Endothelial cell of umbilical vein (primary cell): ENCODE measurements at regions not wholly inside any gene's neighbourhood (a gene's known extent, or its start where the extent isn't known, plus 50 kb on each side); places are given as distances from the start of the nearest gene placed in this dataset.

Experiments used
- BruUV-seq: library from RNA; stranded (reverse); fragments of 400-500 nt; replicated peaks from 2 replicates; lab custom pipeline; 2021; lab: Mats Ljungman, UMichigan
- CTCF ChIA-PET: fragments of 300-600, 350-600 bp; sonication (Branson Sonifier 250); formaldehyde crosslinking; loops from one replicate; lab custom pipeline; 2021; ENCODE audit warnings: antibody characterized with exemption, inconsistent platforms; lab: Charles Lee
- POLR2A ChIA-PET: fragments of 300-600, 350-600 bp; sonication (Branson Sonifier 250); formaldehyde crosslinking; loops from one replicate; lab custom pipeline; 2021; ENCODE audit warnings: antibody characterized with exemption, inconsistent platforms; lab: Charles Lee
- DNase-seq: peaks from one replicate; pipeline ENCODE4 v3.0.0-alpha.2; 2011; ENCODE audit warnings: low read depth, low spot score
- FAIRE-seq: peaks from 2 replicates; lab custom pipeline; 2011; peaks lifted over from hg19 to GRCh38; lab: Jason Lieb, UNC
- H2AFZ ChIP-seq: 2 replicates; pipeline ENCODE4 v1.6.0; 2012; ENCODE audit warnings: low read depth, low read length, control low read depth, inconsistent platforms
- H3K27ac ChIP-seq: 2 replicates; pipeline ENCODE4 v1.5.1; 2011; ENCODE audit warnings: low read depth, mild to moderate bottlenecking, control low read depth, low read length, moderate library complexity; ENCODE audit not compliant: insufficient read depth
- H3K27me3 ChIP-seq, 2 experiments: 2 replicates each; pipeline versions ENCODE4 v1.6.0 to v1.6.1; 2011; ENCODE audit warnings: low read length in 2 of 2, mixed read lengths in 1 of 2; ENCODE audit not compliant: control insufficient read depth in 2 of 2, insufficient read depth in 2 of 2
- H3K36me3 ChIP-seq, 2 experiments: 2 replicates in 1 of 2; 3 replicates in 1 of 2; pipeline ENCODE4 v1.5.1; 2011; ENCODE audit warnings: low read length in 2 of 2, mild to moderate bottlenecking in 1 of 2, moderate library complexity in 1 of 2; ENCODE audit not compliant: control insufficient read depth in 2 of 2, insufficient read depth in 2 of 2; ENCODE audit errors: extremely low read depth in 1 of 2
- H3K4me1 ChIP-seq: 3 replicates; pipeline ENCODE4 v1.5.1; 2011; ENCODE audit warnings: mild to moderate bottlenecking, low read length; ENCODE audit not compliant: control insufficient read depth, insufficient read depth; ENCODE audit errors: extremely low read depth
- H3K4me2 ChIP-seq: 2 replicates; pipeline ENCODE4 v1.6.1; 2011; ENCODE audit warnings: low read length, control low read depth, mixed read lengths; ENCODE audit not compliant: insufficient read depth
- H3K4me3 ChIP-seq, 3 experiments: fragments of 200-600 bp in 1 of 3; sonication (generic), shearing (Covaris generic) in 1 of 3; replicated peaks in 1 of 3; 2 replicates each; pipeline ENCODE4 v1.5.1; 2011 to 2016; ENCODE audit warnings: control low read depth in 3 of 3, low read length in 3 of 3, mild to moderate bottlenecking in 2 of 3, inconsistent platforms in 1 of 3, low read depth in 1 of 3, moderate library complexity in 1 of 3; ENCODE audit not compliant: insufficient read depth in 1 of 3
- H3K79me2 ChIP-seq: 2 replicates; pipeline ENCODE4 v1.6.0; 2012; ENCODE audit warnings: low read length, inconsistent platforms; ENCODE audit not compliant: control insufficient read depth, insufficient read depth
- H3K9ac ChIP-seq: replicated peaks from 2 replicates; pipeline ENCODE3; 2011; ENCODE audit warnings: low read length, control low read depth; ENCODE audit not compliant: insufficient read depth; ENCODE audit errors: extremely low read depth
- H3K9me1 ChIP-seq: replicated peaks from 3 replicates; pipeline ENCODE4 v1.6.0; 2011; ENCODE audit warnings: mild to moderate bottlenecking, low read length; ENCODE audit not compliant: control insufficient read depth, insufficient read depth; ENCODE audit errors: extremely low read depth
- H3K9me3 ChIP-seq: replicated peaks from 2 replicates; pipeline ENCODE4 v1.5.1; 2012; ENCODE audit warnings: low read length, inconsistent platforms; ENCODE audit not compliant: control insufficient read depth, insufficient read depth
- H4K20me1 ChIP-seq: replicated peaks from 2 replicates; pipeline ENCODE3; 2011; ENCODE audit warnings: mild to moderate bottlenecking, low read length; ENCODE audit not compliant: control insufficient read depth, insufficient read depth; ENCODE audit errors: extremely low read depth
- CTCF ChIP-seq, 2 donors: IDR thresholded peaks; 1 replicate in 1 of 2; 2 replicates in 1 of 2; pipeline ENCODE4 v1.5.1; 2011; ENCODE audit warnings: low read length in 2 of 2, mild to moderate bottlenecking in 2 of 2, moderate library complexity in 2 of 2, control low read depth in 1 of 2, inconsistent platforms in 1 of 2, low read depth in 1 of 2; ENCODE audit not compliant: insufficient read depth in 1 of 2; ENCODE audit errors: extremely low read depth in 1 of 2
- FOS ChIP-seq: IDR thresholded peaks from 2 replicates; pipeline ENCODE4 v1.6.1; 2011; ENCODE audit warnings: mild to moderate bottlenecking, low read length, moderate library complexity, borderline replicate concordance; ENCODE audit not compliant: insufficient read depth
- GATA2 ChIP-seq: IDR thresholded peaks from 2 replicates; pipeline ENCODE4 v1.7.0; 2011; ENCODE audit warnings: low read depth, mild to moderate bottlenecking, moderate library complexity, mixed read lengths, low read length; ENCODE audit not compliant: insufficient read length, insufficient read depth
- MAX ChIP-seq: IDR thresholded peaks from 2 replicates; pipeline ENCODE4 v1.6.1; 2011; ENCODE audit not compliant: insufficient read depth, insufficient read length
- POLR2A ChIP-seq: IDR thresholded peaks from 2 replicates; pipeline ENCODE4 v1.6.1; 2012; ENCODE audit warnings: low read depth, mild to moderate bottlenecking, control low read depth, low read length
- POLR2AphosphoS5 ChIP-seq: IDR thresholded peaks from 2 replicates; pipeline ENCODE4 v1.6.1; 2012; ENCODE audit warnings: low read depth, mild to moderate bottlenecking, control low read depth, low read length, moderate library complexity; ENCODE audit not compliant: insufficient read depth
- dilution Hi-C: fragments of 300-500 bp; cut with MboI; formaldehyde crosslinking; loops from one replicate; pipeline ENCODE4 v1.15.0; 2019; ENCODE audit warnings: low sequenced_read_pairs; ENCODE audit not compliant: extremely low pct_ligation_motif_present
- intact Hi-C: fragments of 100-400 bp; cut with micrococcal nuclease; formaldehyde crosslinking; loops from one replicate; pipeline ENCODE4 v1.10.0; 2022

DNA sequence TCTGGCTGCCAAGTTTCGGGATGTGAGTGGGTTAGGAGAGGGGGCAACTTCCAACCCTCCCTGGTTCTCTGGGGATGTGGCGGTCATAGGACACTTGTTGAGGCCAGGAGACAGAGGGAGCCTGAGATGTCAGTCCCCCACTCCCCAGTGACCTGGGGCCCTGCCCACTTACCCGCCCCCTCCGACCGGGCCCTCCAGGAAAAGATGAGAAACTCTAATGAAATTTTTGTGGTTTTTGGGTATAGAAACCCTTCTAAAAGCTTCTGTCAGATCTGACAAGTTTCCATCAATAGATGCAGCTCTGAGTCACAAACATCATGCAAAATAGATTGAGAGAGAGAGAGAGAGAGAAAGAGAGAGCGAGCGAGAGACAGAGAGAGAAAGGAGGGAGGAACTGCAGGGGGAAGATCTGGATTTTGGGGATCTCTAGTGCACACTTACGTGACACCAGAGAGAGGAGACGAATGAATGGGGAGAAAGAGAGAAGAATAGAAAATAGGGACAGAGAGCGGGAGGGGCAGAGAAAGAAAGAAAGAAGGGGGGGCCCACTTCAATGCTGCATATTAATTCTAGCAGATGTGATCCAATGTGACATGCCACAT is 94.0 kb downstream of the PTPRS start:
- dilution Hi-C loops, result no loop called here
- BruUV-seq, result no TSS peak
- H4K20me1 ChIP-seq, result no peaks in the 10 kb centered on the region
- no peak overlapping the region for H3K4me2 ChIP-seq
- no peak overlapping the region for H3K27ac ChIP-seq
- no peak for DNase-seq
- no peaks in the 10 kb centered on the region for H3K9me3 ChIP-seq
- H3K4me1 ChIP-seq, result no peaks in the 10 kb centered on the region
- ChIA-PET POLR2A (no interaction called here), CTCF (no interaction called here)
- H3K36me3 ChIP-seq, result no peaks in the 10 kb centered on the region
- no peaks in the 10 kb centered on the region for H3K27me3 ChIP-seq
- no peaks in the 10 kb centered on the region for H3K79me2 ChIP-seq
- intact Hi-C loops, result no loop called here
- H3K9ac ChIP-seq, result no peak overlapping the region
- H2AFZ ChIP-seq, result no peak overlapping the region
- FAIRE-seq, result no peak
- no peaks in the 10 kb centered on the region for H3K9me1 ChIP-seq
- no peak overlapping the region for H3K4me3 ChIP-seq
- TF ChIP-seq POLR2A (no peak), MAX (no peak), FOS (no peak), GATA2 (no peak), CTCF (IDR thresholded peaks at IDR 0.05; ENCODE audit: extremely low read depth in 1 of 2, insufficient read depth in 1 of 2, low read depth in 1 of 2, low read length in 2 of 2) (no peak), POLR2AphosphoS5 (no peak)
